ENCODE measurements at regions not wholly inside any gene's neighbourhood (a gene's known extent, or its start where the extent isn't known, plus 50 kb on each side); places are given as distances from the start of the nearest gene placed in this dataset.
"Not testable (repeated sequence)": the region's sequence is repeated elsewhere in the genome, so short reads cannot be mapped to it uniquely, and the experiment has no call there.

DNA sequence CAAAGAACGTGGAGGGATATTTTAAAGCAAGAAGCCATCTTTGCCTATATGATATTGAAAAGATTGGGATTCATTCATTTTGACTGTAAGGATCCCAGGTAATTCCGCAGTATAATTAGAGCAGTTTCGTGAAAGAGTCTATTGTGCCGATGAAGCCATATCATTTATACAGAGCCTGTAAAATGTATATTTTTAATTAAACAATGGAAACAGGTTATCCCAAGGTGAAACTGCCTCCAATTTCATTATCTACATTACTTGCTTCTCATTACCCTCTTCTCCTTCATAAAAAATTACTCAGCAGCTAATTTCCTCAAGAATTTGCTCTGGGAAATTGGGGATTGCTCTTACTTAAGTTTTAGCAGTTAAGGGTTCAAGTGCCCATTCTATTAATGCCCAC, 444.1 kb downstream of the SOCS6 start:
- no peak for DNase-seq

DNA sequence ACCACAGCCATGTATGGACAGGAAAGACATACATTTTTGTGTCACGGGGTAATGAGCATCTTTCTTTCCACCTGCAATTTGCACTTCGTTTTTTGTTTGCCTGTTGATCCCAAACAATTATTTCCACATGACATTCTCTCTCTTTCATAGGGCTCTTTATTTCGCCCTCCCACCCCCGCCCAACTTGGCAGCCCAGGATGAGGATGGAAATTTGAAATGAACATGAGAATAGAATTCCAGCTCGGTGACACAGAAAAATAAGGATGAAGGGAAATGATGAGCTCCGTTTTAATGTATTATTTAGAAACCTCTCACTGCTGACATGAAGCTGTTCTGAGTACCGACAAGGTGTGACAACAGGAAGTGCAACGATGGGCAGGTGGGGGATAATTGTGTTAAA, 443.3 kb downstream of the SOCS6 start:
- DNase-seq: no peak

DNA sequence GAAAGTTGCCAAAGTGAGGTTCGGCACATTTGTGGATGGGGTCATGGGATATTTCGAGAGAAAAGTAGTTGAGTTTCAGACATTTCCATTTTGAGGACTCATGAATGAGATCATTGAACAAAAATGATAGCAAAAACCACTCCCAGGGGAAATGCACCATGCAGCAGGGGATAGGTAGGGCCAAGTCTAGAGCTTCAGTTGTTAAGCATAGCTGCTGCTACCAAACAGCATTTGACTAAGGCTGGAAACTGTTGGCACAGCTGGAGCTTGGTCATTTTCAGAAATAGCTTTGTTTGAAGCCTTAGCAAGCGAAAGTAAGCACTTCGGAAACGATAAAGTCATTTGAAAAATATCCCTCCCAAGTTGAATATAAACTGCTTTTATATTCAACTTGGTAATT, 431.8 kb downstream of the SOCS6 start:
- no peak for DNase-seq

DNA sequence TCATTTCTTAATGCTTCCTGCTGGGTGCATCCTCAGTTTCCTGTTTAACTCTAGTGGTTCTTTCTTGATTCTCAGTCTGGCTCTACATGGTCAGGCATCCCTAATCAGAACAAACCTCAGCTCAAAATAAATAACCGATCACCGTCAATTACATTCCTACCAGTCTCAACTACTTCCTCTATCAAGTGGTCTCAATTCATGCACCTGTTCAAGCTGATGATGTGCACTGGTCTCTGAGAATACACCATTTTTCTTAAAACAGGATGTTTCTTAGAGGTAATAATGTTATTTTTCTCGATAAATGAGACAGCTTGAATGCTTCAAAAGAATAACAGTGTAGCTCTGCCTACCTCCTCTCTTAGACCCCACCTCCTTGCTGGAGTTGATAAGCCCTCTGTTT, 420.9 kb downstream of the SOCS6 start:
- no peak for DNase-seq

DNA sequence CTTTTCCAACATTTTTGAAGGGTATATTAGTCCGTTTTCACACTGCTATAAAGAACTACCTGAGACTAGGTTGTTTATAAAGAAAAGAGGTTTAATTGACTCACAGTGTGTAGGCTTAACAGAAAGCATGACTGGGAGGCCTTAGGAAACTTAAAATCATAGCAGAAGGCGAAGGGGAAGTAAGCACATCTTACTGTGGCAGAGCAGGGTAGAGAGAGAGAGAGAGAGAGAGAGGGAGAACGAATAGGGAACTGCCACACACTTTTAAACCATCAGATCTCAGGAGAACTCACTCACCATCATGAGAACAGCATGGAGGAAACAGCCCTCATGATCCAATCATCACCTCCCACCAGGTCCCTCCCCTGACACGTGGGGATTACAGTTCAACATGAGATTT, 420.3 kb downstream of the SOCS6 start:
- no peak for DNase-seq

DNA sequence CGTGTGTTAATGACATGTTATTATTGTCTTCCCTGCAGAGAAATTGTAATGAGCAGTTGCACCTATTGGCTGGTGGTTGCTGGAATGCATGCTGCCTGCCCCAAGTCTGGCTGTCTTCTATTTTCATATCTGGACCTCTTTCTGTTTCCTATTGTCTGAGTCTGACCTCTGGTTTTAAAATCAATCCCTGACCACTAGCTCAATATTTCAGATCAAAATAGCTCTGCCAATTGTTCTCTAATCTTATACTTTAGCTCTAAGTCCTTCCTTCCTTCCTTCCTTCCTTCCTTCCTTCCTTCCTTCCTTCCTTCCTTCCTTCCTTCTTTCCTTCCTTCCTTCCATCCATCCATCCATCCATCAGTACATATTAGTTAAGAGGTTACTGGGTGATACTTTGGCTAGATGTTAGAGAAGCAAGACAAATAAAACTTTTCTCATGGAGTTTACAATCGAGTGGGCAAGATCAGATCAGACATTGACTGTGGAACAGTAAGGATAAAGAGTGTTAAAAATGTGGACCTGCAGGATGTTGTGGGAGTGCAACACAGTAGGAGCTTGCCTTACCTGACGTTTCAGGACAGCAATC, 417.1 kb downstream of the SOCS6 start:
- DNase-seq: no peak

DNA sequence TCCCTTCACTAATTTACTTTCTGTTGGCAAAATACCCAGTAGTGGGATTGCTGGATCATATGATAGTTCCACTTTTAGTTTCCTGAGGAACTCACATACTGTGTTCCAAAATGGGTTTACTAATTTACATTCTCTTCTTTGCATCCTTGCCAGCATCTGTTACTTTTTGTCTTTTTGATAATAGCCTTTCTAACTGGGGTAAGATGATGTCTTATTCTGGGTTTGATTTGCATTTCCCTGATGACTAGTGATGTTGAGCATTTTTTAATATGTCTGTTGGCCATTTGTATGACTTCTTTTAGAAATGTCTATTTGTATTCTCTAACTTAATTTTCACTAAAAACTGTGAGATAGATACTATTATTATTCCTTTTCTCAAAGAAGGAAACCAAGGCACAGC, 411.7 kb downstream of the SOCS6 start:
- DNase-seq: no peak

DNA sequence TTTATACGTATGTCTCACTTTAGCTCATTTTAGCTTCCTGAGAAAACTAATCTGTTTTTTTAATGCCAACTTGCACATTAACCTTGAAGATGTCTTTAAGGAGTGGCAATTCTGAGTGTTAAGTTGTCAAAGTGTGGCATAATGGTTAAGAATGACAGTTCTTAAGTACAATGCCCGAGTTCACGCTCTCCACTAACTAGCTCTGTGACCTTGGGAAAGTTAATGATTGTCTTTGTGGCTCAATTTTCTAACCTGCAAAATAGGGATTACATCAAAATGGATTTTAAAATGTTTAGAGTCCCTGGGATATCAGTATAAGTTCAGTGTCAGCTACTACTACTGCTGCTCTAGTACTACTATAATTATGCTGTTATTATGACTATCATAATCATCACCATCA, 409.7 kb downstream of the SOCS6 start:
- no peak for DNase-seq

DNA sequence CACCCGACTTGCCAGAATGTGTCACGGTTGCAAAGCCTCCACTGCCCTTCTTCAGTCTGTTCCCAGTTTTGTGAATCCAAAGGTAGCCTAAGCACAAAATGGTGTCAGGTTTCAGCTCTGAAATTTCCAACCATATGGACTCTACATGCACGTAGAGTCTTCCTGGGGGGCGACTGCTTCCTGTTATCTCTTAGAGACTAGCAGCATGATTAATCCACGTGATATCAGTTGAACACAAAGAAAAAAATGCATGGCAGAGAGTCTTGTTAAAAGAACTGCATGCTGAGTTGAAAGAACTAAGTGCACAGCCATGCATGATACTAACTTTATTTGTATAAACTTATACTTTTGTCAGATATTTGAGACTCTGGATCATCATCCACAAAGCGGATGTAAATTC, 404.4 kb downstream of the SOCS6 start:
- DNase-seq: no peak

DNA sequence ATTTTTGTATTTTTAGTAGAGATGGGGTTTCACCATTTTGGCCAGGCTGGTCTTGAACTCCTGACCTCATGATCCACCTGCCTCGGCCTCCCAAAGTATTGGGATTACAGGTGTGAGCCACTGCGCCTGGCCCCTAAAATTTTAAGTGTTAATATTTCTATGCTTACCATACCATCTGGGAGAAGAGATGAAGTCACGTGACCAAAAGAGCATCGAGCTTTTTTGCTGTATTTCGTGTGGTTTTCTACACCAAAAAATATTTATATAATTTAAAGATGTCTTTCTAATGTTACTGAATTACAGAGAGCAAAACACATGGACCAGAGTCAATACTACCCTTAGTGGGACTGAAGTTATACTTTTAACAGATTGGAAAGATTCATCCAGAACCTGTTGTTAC, 400.9 kb downstream of the SOCS6 start:
- DNase-seq: not testable (repeated sequence)

DNA sequence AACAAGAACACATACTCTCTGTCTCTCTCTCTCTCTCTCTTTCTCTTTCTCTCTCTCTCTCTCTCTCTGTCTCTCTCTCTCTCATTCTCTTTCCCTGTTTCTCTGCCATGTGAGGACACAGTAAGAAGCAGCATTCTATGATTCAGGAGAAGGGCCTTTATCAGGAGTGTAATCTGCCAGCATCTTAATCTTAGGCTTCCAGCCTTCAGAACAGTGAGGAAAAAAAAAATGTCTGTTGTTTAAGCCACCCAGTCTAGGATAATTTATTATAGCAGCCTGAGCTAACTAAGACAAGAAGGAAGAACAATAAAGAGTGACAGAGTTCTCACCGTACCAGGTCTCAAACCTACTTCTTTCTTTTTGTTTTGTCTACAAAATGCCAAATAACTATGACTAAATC, 399.4 kb downstream of the SOCS6 start:
- DNase-seq: no peak

DNA sequence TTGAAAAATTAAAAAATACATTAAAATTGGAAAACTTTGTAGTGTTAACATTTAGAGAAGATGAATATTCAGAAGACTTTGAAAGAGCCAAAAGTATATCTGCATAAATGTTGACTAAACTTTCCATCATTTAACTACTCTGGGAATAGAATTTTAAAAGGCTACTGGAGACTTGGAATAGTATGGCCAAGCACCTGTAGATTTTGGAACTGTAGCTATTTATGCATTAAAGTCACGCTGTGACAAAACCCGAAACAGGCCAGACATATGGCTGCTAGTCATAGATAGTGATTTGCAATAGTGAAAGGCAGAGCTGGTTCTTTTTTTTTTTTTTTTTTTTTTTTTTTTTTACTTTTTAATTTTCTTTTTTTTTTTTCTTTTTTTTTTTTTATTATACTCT, 396.0 kb downstream of the SOCS6 start:
- DNase-seq: no peak

DNA sequence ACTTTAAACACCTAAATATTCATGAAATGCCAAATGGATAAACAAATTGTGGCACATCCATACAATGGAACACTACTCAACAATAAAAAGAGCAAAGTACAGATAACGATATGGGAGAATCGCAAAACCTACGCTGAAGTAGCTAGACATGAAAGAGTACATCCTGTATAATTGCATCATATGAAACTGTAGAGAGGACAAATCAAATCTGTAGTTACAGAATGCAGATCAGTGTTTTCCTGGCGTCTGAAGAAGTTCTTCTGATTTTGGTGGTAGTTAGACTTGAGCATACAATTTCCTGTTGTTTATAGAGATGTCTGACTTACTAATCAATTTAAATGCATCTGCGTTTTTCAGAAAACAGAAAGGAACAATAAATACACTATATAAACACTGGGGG, 394.4 kb downstream of the SOCS6 start:
- DNase-seq: no peak

DNA sequence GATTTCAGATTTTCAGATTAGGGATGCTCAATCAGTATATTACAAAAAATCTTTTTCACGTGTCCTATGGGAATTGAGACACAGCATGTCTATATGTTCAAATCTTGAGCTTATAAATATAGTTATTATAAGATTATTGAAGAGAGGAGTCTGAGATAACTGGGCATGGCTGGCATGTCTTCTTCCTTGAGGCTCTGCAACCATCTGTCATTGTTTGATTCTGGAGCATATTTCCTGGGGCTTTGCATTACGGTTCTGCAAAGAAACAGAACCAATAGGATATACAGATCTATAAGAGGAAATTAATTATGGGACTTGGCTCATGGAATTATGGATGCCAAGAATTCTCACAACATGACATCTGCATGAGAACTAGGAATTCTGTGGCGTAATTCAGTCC, 386.1 kb downstream of the SOCS6 start:
- no peak for DNase-seq

DNA sequence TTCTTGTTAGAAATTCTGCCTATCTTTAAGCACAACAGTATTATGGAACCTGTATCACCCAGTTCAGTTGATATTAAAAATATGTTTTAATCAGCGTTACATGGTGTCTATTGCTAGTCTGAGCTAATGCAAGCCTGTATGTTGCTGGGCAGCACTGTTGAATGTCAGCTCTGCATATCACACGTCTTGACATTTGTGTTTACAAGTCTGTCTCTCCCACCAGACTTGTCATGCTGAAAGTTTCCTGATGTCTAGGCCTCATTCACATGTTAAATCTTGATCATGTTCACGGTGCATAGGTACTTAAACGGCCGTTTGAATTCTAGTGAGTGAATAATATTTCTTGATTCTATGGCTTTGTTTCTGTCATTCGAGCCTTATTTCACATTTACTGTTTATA, 385.0 kb downstream of the SOCS6 start:
- no peak for DNase-seq

DNA sequence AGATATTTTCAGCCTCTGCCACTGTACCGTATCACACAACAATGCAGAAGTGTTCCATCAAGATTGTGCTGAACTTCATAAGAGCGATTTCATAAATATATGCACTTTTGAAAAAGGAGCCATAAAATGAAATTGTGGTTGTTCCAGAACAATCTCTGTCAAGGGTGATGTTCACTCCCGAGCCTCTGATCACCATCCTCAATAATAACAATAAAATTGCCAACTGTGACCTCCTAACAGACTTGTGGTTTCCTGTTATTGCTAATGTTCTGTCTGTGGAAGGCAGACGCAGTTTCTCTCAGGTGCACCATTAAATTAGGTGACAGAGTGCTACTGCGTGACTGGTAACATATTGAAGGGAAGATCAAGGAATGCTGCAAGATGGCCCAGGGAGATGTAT, 383.7 kb downstream of the SOCS6 start:
- DNase-seq: no peak

DNA sequence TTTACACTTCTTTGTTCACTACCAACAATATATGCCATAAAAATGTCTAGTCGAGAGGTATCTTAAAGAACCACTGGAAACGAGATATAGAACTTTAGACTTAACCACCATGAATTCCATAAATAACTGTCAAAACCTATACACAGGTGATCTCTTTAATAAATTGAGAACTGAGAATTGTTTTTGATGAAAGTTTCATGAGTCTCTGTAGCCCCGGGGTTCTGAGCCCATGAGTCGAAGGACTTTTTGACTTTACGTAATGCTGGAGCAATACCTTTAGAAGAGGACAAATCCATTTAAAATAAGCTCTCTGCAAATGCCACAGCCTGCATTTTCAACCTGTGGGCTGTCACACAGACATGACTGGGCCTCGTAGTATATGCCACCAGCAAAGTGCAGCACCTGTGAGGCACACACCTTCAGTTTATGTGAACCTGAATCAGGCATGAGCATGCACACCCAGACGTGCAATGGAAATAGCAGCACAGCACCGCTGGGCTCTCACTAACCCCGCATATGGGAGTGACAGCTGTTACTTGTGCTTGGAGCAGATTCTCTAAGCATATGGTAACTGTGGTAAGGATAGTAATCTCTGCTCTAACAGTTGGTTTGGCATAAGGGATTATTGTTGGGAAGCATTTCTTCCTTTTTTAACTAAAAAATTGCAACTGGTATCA, 383.2 kb downstream of the SOCS6 start:
- no peak for DNase-seq

DNA sequence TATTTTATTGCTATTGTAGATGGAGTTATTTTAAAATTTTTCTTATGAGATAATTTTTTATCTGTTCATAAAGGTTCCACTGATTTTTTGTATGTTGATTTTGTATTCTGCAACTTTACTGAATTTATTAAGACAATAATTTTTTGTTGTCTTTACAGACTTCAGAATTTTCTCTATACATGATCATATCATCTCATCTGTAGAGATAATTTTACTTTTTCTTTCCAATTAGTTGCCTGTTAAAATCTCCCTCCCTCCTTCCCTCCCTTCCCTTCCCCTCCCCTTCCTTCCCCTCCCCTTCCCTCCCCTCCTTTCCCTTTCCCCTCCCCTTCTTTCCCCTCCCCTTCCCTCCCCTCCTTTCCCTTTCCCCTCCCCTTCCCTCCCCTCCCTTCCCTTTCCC, 378.1 kb downstream of the SOCS6 start:
- no peak for DNase-seq

DNA sequence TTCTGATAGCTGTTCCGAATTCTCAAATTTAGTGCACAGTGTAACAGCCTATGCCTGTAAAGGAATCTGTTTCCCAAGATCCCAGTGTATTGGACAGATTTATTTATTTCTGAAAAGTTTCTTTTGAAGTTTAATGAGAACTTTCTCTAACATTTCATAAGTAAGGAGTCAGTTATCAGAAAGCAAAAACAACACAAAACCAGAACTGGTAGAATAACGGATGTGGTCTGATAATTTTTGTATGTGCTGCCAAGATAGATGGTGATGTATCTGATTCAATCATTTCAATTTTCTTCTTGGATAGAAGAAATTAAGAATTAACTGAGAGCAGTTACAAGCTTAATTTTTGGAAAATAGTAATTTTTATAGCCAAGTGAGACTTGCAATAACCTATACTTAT, 374.3 kb downstream of the SOCS6 start:
- no peak for DNase-seq

DNA sequence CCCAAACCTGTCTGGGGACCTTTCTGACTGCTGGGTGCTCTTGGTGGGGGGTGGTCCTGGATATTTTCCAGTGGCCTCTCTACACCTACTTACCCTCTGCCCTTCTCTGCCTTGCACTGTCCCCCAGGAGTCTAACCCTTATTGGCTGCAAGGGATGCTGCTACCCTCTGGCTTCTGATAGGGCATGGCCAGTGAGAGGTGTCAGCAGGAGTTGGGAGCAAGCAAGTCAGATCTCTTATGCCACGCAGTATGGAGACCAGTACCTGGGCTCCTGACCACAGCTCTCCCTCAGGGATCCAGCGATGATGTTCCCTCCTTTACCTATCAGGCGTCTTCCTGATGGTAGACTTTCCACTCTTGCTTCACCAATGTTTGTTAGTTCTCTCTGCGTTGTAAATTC, 373.7 kb downstream of the SOCS6 start:
- DNase-seq: no peak

DNA sequence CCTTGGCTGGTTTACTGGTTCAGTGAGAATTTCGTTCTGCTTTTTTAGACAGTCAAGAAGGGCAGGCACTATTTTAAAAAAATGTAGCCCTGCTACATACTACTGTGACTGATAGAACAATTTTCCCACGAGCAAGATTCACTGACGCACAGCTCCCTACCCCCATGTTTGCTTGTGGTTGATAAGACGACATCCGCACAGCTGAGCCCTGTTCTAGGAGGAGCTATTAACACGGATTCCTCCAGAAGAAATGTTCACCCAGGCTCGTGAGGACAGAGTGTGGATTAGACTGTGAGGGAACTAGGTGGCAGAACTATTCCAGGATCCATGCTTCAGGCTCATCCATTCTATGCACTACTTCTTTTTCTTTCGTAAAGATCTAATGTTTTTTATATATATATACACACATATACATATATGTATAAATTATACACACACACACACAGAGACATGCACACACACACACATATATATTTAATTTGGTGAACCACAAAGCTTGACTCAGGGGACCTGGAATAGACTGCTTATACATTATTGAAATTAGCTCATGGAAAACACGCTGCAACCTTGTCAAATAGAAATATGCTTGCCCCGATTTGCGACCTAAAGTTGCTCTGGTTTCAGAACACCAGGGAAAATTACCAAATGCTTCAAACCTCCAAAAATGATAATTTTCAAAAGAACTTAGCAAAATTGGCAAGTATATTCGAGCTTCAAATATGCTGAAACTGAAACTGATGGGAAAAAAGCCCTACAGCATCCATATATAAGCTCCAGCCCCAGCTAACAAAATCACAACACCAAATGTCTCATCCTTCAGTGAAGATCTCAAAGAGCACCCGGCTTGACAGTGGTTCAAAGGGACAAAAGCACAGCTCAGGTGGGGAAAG, 370.4 kb downstream of the SOCS6 start:
- DNase-seq: peak in 1 of 4 experiments; percentile 7

DNA sequence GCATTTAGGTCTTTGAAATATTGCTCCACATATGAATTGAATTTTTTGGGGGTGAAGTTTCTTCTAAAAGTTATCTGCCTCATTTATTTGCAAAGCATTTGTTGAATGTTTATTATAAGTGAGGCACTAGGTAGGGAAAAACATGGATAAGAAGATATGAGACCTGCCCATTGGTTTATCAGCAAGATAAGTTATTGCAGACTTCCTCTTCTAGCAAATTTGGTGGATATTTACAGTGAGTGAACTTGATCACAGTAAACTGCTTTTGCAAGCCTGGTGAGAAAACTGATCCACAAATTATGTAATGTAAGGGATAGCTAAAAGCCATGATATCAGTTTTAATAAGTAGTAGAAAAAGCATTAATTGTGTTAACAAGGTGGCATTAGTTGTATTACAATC, 364.8 kb downstream of the SOCS6 start:
- no peak for DNase-seq

DNA sequence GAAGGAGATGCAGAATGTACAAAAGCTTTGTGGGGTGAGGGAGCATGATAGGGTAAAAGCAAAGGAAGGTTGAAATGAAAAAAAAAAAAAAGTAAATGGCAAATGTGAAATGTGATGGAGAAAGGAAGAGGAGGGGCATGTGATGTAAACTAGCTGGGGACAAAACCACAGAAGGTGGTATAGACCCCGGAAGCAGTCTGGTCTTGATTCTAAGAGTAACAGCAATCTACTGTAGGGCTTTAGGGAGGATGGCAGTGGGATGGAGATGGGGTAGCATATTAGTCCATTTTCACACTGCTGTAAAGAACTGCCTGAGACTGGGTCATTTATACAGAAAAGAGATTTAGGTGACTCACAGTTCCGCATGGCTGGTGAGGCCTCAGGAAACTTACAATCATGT, 362.0 kb downstream of the SOCS6 start:
- DNase-seq: no peak

DNA sequence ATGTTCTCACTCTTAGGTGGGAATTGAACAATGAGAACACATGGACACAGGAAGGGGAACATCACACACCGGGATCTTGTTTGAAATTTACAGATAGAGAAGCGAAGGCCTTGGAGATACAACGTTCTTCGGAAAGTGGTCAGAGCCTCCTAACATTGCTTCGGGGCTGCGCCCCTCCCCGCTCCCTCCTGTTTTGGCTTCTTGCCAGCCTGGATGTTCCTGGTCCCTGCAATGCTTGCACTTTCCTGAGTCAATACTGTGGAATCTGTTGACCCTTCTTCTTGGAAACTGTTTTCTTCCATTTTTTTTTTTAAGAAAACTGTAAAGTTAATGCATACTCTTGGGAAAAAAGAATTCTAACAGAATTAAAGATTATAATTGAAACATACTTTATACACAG, 360.8 kb downstream of the SOCS6 start:
- no peak for DNase-seq
